GM06990 (cell line): ENCODE measurements at regions not wholly inside any gene's neighbourhood (a gene's known extent, or its start where the extent isn't known, plus 50 kb on each side); places are given as distances from the start of the nearest gene placed in this dataset.
"Not testable (repeated sequence)": the region's sequence is repeated elsewhere in the genome, so short reads cannot be mapped to it uniquely, and the experiment has no call there.

Source experiments
- DNase-seq: peaks from one replicate; pipeline ENCODE4 v3.0.0-alpha.2; 2011; ENCODE audit not compliant: insufficient read length; ENCODE audit errors: extremely low read depth
- H3K27me3 ChIP-seq: replicated peaks from 2 replicates; pipeline ENCODE4 v1.6.0; 2011; ENCODE audit warnings: low read length; ENCODE audit not compliant: control insufficient read depth, insufficient read depth
- H3K36me3 ChIP-seq: 2 replicates; pipeline ENCODE4 v1.5.1; 2011; ENCODE audit warnings: low read length; ENCODE audit not compliant: control insufficient read depth, insufficient read depth
- H3K4me3 ChIP-seq: replicated peaks from 2 replicates; pipeline ENCODE4 v1.5.1; 2011; ENCODE audit warnings: low read depth, mild to moderate bottlenecking, control low read depth, low read length
- TF ChIP-seq, protein P1 (sequence below): IDR thresholded peaks from 2 replicates; pipeline ENCODE4 v1.5.1; 2011; ENCODE audit warnings: low read length, control low read depth, mild to moderate bottlenecking, inconsistent platforms; ENCODE audit not compliant: insufficient read depth, poor library complexity, severe bottlenecking

DNA sequence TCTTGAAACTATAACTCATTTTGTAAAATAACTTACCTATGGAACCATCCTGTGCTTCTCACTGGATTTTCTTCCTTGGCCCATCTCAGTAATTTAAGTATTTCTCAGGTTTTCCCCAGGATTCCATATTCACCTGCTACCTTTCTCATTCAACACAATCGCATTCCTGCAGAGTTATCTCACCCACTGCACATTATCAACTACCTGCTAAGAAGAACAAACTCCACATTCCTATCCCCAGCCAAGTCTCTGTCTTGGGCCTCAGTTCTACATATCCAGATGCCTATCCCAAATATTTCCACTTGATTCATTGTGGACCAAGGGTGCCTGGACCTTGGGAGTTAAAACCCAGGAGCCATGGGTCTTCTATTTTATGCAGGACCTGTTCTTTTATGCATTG, 60.2 kb upstream of the KCNQ5 start:
- Histone ChIP-seq H3K27me3 (no peaks in the 10 kb centered on the region), H3K36me3 (no peaks in the 10 kb centered on the region), H3K4me3 (no peak overlapping the region)
- TF ChIP-seq, protein P1, sequence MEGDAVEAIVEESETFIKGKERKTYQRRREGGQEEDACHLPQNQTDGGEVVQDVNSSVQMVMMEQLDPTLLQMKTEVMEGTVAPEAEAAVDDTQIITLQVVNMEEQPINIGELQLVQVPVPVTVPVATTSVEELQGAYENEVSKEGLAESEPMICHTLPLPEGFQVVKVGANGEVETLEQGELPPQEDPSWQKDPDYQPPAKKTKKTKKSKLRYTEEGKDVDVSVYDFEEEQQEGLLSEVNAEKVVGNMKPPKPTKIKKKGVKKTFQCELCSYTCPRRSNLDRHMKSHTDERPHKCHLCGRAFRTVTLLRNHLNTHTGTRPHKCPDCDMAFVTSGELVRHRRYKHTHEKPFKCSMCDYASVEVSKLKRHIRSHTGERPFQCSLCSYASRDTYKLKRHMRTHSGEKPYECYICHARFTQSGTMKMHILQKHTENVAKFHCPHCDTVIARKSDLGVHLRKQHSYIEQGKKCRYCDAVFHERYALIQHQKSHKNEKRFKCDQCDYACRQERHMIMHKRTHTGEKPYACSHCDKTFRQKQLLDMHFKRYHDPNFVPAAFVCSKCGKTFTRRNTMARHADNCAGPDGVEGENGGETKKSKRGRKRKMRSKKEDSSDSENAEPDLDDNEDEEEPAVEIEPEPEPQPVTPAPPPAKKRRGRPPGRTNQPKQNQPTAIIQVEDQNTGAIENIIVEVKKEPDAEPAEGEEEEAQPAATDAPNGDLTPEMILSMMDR = no peak
- no peak for DNase-seq

DNA sequence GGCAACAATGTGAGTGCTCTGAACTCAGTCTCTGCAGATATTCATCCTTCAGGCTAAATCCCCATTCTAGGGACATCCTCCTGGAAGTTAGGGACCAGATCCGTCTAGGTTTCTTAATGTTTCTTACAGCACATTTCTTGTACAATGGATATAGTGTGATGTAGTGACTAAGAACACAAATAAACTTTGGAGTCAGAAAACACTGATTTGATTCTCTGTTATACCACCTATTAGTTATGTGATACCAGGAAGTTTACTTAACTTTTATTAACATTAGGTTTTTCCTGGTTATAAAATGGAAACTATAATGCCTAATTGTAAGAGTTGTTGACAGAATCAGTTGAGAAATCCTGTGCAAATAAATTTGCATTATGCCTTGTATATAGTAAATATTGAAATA, 57.6 kb upstream of the KCNQ5 start:
- TF ChIP-seq, protein P1 = no peak
- H3K27me3 ChIP-seq = no peaks in the 10 kb centered on the region
- no peak for DNase-seq
- H3K36me3 ChIP-seq = no peaks in the 10 kb centered on the region
- H3K4me3 ChIP-seq = no peak overlapping the region

DNA sequence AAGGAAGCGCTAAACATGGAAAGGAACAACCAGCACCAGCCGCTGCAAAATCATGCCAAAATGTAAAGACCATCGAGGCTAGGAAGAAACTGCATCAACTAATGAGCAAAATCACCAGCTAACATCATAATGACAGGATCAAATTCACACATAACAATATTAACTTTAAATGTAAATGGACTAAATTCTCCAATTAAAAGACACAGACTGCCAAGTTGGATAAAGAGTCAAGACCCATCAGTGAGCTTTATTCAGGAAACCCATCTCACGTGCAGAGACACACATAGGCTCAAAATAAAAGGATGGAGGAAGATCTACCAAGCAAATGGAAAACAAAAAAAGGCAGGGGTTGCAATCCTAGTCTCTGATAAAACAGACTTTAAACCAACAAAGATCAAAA, 49.9 kb upstream of the KCNQ5 start:
- H3K36me3 ChIP-seq, H3K27me3 ChIP-seq, DNase-seq, H3K4me3 ChIP-seq: not testable (repeated sequence)
